ENCODE measurements at regions not wholly inside any gene's neighbourhood (a gene's known extent, or its start where the extent isn't known, plus 50 kb on each side); places are given as distances from the start of the nearest gene placed in this dataset.

- no peak for TF ChIP-seq POLR2A (IDR thresholded peaks at IDR 0.05; ENCODE audit: control extremely low read depth in 1 of 2, low read depth in 2 of 2, low read length in 2 of 2)
- TF ChIP-seq EP300 (IDR thresholded peaks at IDR 0.05; ENCODE audit: borderline replicate concordance in 1 of 2, low read depth in 2 of 2, low read length in 2 of 2) = no peak
- TF ChIP-seq CTCF (IDR thresholded peaks at IDR 0.05; ENCODE audit: control extremely low read depth in 1 of 3, insufficient read depth in 1 of 3, low read depth in 1 of 3, low read length in 3 of 3) = no peak
- TF ChIP-seq EZH2 (IDR thresholded peaks at IDR 0.05; ENCODE audit: low read depth, low read length, severe bottlenecking) = no peak
- TF ChIP-seq USF2 (IDR thresholded peaks at IDR 0.05; ENCODE audit: low read length) = no peak
- no peak for TF ChIP-seq CHD2 (IDR thresholded peaks at IDR 0.05; ENCODE audit: low read length)
- no peak for TF ChIP-seq JUN (IDR thresholded peaks at IDR 0.05; ENCODE audit: low read depth, low read length)
- TF ChIP-seq CEBPB (IDR thresholded peaks at IDR 0.05; ENCODE audit: low read depth, low read length) = no peak
- no peak for TF ChIP-seq POLR2AphosphoS5 (IDR thresholded peaks at IDR 0.05; ENCODE audit: low read depth, low read length)
- no peak for TF ChIP-seq KDM4A (IDR thresholded peaks at IDR 0.05; ENCODE audit: low read depth, low read length, severe bottlenecking)
- no peak for TF ChIP-seq ZNF274 (IDR thresholded peaks at IDR 0.05; ENCODE audit: borderline replicate concordance, extremely low read depth, low read length)
- no peak for TF ChIP-seq NANOG (IDR thresholded peaks at IDR 0.05; ENCODE audit: insufficient read depth, low read depth, low read length, poor library complexity, severe bottlenecking)
- TF ChIP-seq BACH1 (IDR thresholded peaks at IDR 0.05; ENCODE audit: low read length) = no peak
- TF ChIP-seq MAX (IDR thresholded peaks at IDR 0.05) = no peak
These were observed 247.0 kb upstream of the TTC29 start for GRCh38 chr4:147192679-147193078.
